ENCODE measurements at regions not wholly inside any gene's neighbourhood (a gene's known extent, or its start where the extent isn't known, plus 50 kb on each side); places are given as distances from the start of the nearest gene placed in this dataset.
A peak's percentile ranks its signal among the peaks of the same experiment; 100 is the strongest.

- DNase-seq: no peak
These were observed 123.0 kb upstream of the AP1S2 start for GRCh38 chrX:15977644-15978043.

GRCh38 chrX:15976396-15976795 is 121.8 kb upstream of the AP1S2 start:
- DNase-seq: no peak

DNA sequence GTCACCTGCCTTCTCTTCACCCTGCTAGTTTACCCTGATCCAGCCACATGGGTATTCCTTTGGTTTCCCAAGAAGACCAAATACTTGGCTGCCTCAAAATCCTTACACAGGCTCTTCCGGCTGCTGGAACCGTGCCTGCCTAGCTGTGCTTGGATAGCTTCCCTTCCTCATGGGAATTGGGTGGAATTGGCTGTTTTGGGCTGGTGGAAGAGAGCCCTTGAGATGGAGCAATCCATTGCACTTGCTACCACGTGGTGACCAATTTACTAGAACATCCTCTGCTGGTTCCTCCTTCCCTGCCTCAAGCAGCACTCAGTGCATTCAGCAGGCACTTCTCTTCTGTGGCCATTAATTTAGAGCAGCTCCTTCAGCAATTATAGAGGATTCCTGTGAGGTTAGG is 119.3 kb upstream of the AP1S2 start:
- DNase-seq: no peak

DNA sequence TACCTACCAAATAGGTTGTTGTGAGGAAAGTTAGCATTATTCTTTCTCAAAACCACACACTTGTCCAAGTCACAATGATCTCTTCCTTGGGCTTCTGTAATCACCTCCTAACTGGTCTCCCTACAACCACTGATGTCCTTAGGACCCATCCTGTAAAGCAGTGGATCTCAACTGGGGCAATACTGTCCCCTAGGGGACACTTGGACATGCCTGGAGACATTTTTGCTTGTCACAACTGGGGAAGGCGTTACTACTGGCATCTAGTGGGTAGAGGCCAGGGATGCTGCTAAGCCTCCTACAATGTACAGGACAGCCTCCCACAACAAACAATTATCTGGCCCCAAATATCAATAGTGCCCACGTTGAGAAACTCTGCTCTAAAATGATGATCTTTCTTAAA is 118.7 kb upstream of the AP1S2 start:
- peak; percentile 1 for DNase-seq

DNA sequence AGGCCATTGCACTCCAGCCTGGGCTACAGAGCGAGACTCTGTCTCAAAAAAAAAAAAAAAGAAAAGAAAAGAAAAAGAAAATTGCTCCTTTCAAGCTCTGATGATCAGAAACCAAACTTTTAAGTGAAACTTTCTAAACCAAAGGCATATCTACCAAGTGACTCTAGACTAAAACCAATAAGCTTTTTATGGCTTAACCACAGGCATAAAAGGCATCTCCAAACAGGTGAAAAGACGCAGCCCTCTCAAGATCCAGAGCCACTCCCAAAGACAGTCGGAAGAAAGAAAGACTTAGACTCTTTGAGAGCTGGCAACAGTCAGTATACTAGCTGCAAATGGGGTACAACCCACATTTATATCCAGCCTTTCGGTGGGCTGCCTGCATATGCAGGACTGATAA is 117.1 kb upstream of the AP1S2 start:
- DNase-seq: no peak

DNA sequence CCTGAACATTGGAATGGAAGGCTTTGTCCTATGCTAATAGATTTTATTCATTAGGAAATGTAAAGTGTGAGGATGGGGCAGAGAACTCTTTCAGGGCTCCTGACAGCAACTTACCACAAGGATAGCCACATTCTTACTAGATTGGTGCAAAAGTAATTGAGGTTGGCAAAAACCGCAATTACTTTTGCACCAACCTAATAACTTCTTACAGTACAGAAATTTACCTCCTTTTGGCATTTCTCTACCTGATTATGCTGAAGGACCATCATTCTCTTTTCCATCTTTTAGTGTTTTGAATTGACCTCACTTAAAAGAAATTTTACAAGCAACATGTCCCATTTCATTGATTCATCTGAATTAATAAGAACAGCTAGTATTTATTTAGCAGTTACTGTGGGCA is 109.2 kb upstream of the AP1S2 start:
- no peak for DNase-seq

- no peak for DNase-seq
These were observed 105.6 kb upstream of the AP1S2 start for GRCh38 chrX:15960237-15960636.

DNA sequence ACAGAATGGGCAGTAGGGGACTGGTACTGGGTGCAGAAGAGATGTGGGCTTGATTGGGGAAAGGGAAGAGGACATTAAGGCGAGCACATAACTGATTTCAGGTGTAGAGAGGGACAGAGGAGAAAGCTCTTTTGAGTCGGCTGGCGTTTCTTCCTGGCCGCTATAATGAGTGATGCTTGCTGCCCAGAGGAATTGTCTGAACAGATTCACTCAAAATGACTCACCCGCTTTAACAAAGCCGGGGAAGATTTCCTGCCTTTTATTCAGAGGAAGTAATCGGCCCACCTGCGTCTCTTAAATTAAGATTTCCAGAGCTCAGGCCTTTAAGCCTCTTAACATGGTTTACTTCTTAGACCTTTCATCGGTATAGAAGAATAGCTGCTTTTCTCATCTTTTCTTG is 102.1 kb upstream of the AP1S2 start:
- DNase-seq: no peak

GRCh38 chrX:15953801-15954200 is 99.2 kb upstream of the AP1S2 start:
- no peak for DNase-seq

- DNase-seq: no peak
These were observed 97.6 kb upstream of the AP1S2 start for GRCh38 chrX:15952212-15952611.

GRCh38 chrX:15948318-15948660 is 93.7 kb upstream of the AP1S2 start:
- DNase-seq: no peak

- no peak for DNase-seq
These were observed 93.2 kb upstream of the AP1S2 start for GRCh38 chrX:15947648-15948317.

GRCh38 chrX:15946783-15947580 is 92.4 kb upstream of the AP1S2 start:
- DNase-seq: no peak

DNA sequence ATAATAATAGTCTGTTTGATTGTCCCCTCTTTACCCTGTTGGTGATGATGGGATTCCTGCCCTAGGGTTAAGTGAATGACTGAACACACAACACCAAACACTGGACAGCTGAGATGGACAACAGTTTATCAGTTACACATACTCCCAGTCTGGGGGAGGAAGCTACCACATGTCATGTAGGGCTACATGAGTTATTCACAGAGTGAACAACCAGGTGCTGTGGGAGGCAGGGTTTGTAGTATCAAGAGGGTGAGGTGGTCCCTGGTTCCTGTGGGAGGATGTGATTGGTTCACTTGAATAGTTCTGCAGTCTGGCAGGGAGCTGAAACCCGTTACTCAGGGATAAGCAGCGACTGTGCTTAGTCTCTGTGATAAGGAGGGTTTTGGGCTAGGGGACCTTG is 88.8 kb upstream of the AP1S2 start:
- DNase-seq: no peak

DNA sequence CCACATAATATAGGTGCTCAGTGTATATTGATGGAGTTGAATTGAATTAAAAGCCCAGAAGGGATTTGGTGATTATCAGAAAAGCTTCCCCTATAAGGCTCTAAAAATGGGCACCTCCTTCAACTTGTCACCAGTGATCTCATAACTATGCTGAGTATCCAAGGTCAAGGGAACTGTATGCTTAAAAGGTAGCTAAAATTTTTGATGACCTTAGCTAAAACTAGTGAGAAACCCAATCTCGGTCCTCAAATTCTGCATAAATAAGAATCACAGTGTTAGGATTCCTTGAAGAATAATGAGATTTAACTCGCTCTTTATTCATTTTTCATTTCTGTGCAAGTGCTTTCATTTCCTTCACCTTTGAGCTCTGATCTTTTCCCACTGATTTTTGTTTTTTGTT is 87.7 kb upstream of the AP1S2 start:
- DNase-seq: no peak

DNA sequence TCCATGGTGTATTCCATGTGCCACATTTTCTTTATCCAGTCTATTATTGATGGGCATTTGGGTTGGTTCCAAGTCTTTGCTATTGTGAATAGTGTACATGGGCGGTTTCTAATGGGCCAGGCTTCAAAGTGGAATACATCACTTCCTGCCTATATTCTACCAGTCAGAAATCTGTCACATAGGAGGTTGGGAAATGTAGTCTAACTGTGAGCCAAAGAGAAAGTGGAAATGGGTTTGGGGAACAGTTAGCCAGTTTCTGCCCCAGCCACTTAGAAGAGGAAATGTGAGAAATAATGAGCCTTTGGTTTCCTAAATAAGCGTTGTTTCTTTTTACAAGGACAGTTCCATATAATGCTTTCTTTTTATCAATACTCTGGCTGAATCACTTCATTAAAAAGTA is 85.1 kb upstream of the AP1S2 start:
- DNase-seq: no peak

DNA sequence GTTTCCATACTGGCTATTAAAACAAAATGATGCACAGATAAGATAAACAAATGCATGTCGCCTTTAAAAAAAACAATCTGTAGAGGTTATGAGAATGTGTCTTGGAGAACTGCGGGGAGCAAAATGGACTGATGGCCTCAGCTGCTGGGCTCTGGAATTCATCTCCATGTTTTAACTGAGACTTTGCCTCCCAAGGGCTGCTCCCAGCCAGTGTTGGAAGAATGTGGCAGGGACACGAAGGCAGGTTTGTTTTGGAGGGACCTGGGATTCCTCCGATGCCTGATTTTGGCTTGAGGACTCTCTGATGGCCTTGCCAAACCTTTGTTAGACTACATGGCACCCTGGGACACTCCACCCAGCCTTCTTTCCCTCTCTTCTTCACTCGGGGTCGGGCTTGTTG is 83.5 kb upstream of the AP1S2 start:
- DNase-seq: no peak

DNA sequence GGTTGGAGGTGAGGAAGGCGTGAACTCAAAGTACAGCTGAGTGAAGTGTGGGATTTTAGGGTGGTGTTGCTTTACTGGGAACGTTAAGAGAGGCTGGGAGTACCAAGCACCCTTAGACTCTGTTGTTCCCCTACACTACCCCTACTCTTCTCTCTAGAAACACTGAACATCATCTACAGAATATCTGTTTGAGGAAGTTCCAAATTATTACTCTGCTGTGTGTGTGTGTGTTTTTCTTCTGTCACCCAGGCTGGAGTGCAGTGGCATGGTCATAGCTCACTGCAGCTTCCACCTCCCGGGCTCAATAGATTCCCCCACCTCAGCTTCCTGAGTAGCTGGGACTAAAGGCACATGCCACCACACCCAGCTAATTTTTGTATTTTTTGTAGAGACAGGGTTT is 76.7 kb upstream of the AP1S2 start:
- no peak for DNase-seq

DNA sequence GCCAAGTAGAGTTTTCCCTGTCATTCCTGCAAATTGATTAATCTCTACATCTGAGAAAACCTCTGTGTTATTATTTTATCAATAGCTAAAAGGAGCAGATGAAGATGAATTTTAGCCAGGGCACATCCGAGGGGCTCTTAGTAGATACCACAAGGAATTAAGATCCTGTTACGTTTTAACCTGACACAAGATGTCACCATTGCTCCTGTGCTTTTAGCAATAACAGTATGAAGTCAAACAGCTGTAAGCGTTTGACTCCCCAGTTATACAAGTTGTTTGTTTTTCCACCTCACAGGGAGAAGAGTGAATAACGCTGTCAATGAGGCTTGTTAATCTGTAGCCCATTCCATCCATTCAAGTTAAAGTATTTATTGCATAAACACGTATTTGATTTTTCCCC is 76.0 kb upstream of the AP1S2 start:
- DNase-seq: peak; percentile 11

GRCh38 chrX:15929194-15929593 is 74.6 kb upstream of the AP1S2 start:
- no peak for DNase-seq

- DNase-seq: no peak
These were observed 72.0 kb upstream of the AP1S2 start for GRCh38 chrX:15926622-15927021.

- no peak for DNase-seq
These were observed 63.4 kb upstream of the AP1S2 start for GRCh38 chrX:15918003-15918402.

DNA sequence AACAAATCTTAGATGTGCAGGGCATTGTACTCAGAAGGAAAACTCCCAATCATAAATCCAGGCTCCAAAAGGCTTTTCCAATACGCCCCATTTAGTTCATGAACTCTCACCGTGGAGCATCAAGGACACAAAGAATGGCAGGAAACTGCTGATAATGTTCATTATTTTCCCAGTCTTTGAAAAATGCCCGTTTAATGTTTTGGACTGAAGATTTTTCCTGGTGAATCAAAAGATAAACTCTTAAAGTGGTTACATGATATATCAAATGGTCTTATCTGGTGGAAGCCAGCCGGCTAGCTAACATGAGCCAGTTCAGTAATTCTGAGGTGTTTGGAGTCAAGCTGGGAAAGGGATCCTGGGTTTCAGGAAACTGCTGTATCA is 62.1 kb upstream of the AP1S2 start:
- no peak for DNase-seq

GRCh38 chrX:15915959-15916703 is 61.5 kb upstream of the AP1S2 start:
- DNase-seq: no peak

Data from NCI-H2171 treated with DMSO at 0.1 percent for 48 hours (cell line).